Activated CD4-positive, alpha-beta T cell treated with anti-CD3 and anti-CD28 coated beads, Interleukin-2, amount 50 U/mL, for 24 hours (primary cell): ENCODE measurements at regions not wholly inside any gene's neighbourhood (a gene's known extent, or its start where the extent isn't known, plus 50 kb on each side); places are given as distances from the start of the nearest gene placed in this dataset.
"Not testable (repeated sequence)": the region's sequence is repeated elsewhere in the genome, so short reads cannot be mapped to it uniquely, and the experiment has no call there.

ENCODE experiments used
- DNase-seq, 2 donors: peaks; one replicate each; pipeline ENCODE4 v3.0.0-alpha.2; 2020; ENCODE audit warnings: low read depth in 1 of 2, low spot score in 1 of 2

GRCh38 chr4:14892563-14892962, 109.7 kb upstream of the CPEB2 start:
- DNase-seq: no peak

- DNase-seq: no peak
These were observed 108.6 kb upstream of the CPEB2 start for GRCh38 chr4:14893713-14894112.

GRCh38 chr4:14894392-14895292, 107.6 kb upstream of the CPEB2 start:
- DNase-seq: no peak

- no peak for DNase-seq
These were observed 105.6 kb upstream of the CPEB2 start for GRCh38 chr4:14896656-14897175.

- no peak for DNase-seq
These were observed 105.1 kb upstream of the CPEB2 start for GRCh38 chr4:14897217-14897616.

GRCh38 chr4:14898989-14899388, 103.3 kb upstream of the CPEB2 start:
- DNase-seq: no peak

- no peak for DNase-seq
These were observed 99.9 kb upstream of the CPEB2 start for GRCh38 chr4:14902342-14902741.

GRCh38 chr4:14903321-14903720, 99.0 kb upstream of the CPEB2 start:
- no peak for DNase-seq

- no peak for DNase-seq
These were observed 95.5 kb upstream of the CPEB2 start for GRCh38 chr4:14906805-14907204.

GRCh38 chr4:14908635-14909034, 93.6 kb upstream of the CPEB2 start:
- no peak for DNase-seq

GRCh38 chr4:14910411-14910810, 91.9 kb upstream of the CPEB2 start:
- DNase-seq: no peak

- DNase-seq: no peak
These were observed 89.9 kb upstream of the CPEB2 start for GRCh38 chr4:14912426-14912825.

GRCh38 chr4:14915018-14915417, 87.3 kb upstream of the CPEB2 start:
- no peak for DNase-seq

GRCh38 chr4:14916554-14917297, 85.6 kb upstream of the CPEB2 start:
- no peak for DNase-seq

GRCh38 chr4:14917298-14917633, 85.0 kb upstream of the CPEB2 start:
- DNase-seq: no peak

- no peak for DNase-seq
These were observed 83.9 kb upstream of the CPEB2 start for GRCh38 chr4:14918336-14918735.

GRCh38 chr4:14919785-14920184, 82.5 kb upstream of the CPEB2 start:
- DNase-seq: no peak

- DNase-seq: no peak
These were observed 82.0 kb upstream of the CPEB2 start for GRCh38 chr4:14920237-14920636.

- DNase-seq: no peak
These were observed 81.4 kb upstream of the CPEB2 start for GRCh38 chr4:14920759-14921320.

GRCh38 chr4:14921781-14922180, 80.5 kb upstream of the CPEB2 start:
- DNase-seq: not testable (repeated sequence)

GRCh38 chr4:14924076-14924811, 78.0 kb upstream of the CPEB2 start:
- no peak for DNase-seq
